Hypothalamus (tissue), 51 donors: ENCODE measurements at regions not wholly inside any gene's neighbourhood (a gene's known extent, or its start where the extent isn't known, plus 50 kb on each side); places are given as distances from the start of the nearest gene placed in this dataset.

ENCODE experiments used
- DNase-seq, 51 donors: peaks; one replicate each; lab custom pipeline; 2025; lab: John Stamatoyannopoulos, UW

DNA sequence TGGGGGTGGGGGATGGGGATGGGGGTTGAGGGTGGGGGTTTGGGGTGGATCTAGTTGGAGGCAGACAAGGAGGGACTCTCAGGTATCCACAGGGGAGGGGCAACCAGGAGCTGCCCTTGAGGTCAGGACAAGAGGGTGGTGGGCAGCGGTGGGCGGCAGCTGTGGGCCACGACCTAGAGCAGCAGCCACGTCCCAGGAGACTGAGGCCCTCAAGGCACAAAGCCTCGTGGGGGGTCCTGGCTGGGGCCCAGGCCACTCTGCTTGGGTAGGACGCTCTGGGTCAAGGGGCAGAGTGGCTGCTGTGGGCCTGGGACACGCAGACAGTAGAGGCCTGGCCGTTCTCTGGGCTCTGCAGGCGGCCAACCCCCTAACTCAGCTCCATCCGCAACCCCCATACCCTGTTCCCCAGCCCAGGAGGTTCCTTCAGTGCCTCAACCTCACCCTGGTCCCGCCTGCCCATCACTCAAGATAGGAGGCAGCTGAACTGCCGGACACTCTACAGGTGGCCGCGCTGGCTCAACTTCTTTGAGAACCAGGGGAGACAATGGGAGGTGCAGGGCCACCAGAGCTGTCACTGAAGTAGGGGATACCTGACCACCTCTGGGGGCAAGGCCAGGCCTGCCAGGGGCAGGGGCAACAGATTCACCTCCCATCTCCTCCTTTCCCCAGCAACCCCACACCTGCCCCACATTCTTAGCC is 75.6 kb downstream of the ENGASE start:
- DNase-seq, result no peak

DNA sequence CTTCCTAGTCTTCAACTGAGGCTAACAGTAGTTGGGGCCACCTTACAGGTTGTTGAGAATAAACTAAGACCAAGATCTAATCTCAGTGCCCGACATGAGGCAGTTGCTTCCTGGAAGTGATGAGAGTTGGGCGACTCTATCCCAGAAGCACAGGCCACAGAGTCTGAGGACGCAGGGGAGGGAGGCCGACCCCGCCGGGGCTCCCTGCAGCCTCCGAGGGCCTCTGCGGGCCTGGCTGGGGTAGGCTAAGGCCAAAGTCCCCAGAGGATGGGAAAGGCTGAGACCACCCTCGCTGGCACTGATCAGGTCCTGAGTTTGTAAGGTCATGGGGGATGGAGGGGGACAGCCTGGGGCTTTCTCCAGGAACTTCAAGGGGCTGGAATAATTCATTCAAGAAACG is 74.0 kb downstream of the ENGASE start:
- DNase-seq, result no peak

DNA sequence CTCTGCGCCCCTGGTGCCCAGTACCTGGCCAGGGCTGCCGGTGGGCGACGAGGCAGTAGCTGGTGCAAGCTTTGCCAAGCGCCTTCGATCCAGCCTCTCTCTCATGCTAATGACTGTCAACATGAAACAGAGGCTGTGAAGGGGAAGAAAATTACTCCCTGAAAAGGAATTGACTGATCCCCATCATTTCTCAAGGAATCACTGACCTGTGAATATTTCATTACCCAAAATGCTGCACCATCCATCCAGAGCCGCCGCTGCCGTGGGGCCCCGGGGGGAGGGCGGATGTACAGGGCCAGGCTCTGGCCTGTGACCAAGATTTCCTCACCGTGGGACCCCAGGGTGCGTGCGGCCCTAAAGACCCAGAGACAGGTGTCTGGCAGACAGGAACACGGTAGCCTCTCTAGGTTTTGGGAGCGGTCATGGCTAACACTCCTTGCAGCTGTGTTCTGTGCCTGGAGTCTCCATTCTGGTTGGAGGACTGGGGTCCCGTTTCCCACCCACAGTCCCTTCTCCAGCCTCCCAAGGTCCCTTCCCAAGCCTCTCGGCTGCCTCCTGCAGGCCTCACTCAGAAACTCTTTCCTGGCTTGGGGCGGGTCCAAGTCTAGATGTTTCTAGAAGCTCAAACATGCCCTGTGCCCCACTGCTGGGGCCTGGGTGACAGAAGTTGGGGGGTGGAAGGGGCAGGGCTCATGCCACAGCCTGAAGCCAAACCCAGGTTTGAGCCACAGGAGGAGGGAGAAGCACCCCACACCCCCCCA is 73.3 kb downstream of the ENGASE start:
- DNase-seq, result no peak

DNA sequence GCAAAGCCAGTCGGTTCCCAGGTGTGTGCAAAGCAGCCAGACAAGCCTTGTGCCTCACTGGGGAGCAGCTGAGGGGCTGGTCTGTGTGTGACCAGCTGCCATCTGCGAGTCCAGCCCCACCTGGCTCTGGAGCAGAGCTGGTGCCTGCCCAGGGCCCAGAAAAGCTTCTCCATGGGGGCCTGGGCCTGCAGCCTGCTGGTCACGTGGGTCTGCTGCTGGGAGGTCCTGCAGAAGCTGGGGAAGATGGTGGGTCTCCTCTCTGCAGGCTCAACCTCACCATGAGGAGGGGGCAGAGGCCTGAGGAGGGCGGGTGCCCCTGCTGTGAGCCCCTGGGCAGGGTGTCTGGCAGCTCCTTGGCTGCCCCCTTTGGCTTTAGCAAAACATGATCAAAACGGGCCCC is 71.9 kb downstream of the ENGASE start:
- no peak for DNase-seq

DNA sequence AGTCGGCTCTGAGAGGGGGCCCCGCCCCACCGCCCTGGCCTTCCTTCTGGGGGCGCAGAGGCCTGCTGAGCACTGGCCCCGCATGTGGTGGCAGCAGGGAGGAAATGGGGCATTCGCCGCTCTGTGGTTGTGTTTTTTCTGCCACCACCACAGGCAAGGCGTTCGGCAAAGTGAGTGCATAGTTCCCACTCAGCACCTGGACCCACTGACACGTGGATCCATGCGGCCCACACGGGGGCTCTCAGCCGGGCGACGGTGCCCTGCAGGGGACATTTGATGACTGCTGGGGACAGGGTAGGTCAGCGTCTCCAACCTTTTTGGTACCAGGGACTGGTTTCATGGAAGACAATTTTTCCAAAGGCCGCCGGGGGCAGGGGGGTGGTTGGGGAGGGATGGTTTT is 70.9 kb downstream of the ENGASE start:
- DNase-seq, result no peak

DNA sequence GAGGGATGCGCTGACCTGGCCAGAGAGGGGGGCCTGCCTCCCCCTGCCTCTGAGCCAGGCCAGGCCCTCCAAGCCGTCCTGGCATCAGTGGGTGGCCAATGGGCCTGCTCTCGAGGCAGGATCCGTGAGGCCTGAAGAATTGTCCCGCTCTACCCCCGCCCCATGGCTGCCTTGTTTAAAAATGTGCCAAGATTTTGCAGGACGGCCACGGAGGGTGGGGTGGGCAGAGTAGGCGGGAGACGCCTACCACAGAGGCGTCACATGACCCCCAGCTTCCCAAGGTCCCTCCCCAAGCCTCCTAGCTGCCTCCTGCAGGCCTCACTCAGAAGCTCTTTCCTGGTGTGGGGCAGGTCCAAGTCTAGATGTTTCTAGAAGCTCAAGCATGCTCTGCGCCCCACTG is 69.5 kb downstream of the ENGASE start:
- DNase-seq, result no peak

DNA sequence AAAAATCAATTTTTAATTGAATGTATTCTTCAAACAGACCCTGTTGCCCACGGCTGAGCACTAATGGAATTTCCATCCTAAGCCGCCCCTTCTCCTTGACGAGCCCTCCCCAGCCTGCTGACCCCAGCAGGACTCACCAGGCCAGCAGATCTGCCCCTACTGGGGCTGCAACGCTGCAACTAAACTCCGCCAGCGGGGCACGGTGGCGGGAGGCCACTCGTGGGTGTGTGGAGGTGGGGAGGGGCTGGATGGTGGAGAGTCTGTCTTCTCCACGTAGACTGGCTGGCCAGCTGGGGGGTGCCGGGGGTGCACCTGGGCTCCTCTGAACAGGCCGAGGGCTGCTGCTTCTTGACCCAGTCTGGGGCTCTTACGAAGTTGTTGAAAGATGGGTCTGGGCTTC is 67.8 kb downstream of the ENGASE start:
- DNase-seq, result no peak

DNA sequence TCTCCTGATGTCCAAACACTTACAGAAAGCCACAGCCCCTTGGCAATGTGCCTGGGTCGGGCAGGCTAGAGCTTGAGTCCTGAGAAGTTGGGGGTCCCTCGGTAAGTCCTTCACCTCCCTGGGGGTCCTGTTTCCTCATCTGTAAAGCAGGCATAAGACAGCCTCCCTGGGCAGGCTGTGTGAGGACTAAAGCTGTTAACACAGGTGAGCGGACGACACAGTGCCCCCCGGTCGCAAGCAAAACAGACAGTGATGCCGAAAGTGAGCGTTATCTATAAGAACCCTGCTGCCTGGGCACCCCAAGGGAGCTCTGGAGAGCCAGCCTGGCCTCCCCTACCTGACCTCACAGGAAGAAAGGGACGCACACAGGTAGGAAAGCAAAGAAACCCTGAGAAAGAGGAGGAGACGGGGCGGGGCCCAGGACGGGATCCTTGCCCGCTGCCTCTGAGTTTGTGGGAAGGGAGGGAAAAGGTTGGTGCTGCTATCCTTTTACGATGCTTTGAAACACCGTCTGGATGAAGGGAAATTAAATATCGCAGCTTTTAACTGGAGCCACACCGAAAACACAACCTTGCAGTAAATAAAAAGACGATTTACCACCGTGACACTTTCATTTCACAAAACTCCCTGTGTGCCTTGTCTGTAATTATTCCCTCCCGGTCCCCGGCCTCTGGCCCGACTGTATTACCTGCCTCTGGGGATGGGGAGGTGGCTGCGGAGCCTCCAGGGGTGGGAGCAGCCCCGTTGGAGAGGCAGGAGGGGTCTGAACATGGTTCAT is 67.1 kb downstream of the ENGASE start:
- no peak for DNase-seq

DNA sequence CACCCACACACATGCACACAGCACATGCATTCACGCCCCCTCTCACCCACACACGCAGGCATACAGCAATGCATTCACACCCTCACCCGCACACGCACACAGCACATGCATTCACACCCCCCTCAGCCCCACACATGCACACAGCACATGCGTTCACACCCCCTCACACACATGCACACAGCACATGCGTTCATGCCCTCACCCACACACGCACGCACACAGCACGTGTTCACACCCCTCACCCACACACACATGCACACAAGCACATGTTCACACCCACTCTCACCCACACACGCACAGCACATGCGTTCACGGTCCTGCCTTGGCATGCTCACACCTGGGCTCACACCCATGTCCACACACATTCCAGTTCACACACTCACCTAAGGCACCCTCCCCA is 64.2 kb downstream of the ENGASE start:
- no peak for DNase-seq

DNA sequence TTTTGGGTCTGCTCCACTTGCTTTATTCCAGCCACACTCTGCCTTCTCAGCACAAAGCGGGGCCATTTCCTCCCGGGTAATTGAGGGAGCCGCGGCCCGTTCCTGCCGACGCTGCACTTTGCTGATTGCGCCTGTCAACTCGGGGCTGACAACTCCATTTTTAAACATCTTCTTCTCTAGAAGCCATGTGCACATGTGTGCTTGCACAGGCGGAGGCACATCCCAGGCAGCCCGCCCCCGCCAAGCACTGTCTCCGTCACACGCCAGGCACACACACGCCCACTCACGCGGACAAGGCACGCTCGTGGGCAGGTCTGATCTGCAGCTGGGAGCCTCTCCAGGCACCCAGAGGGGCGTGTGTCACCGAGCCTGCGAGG is 63.2 kb downstream of the ENGASE start:
- peak in 6 of 51 donors; percentile 5 to 66 (median 24) for DNase-seq

DNA sequence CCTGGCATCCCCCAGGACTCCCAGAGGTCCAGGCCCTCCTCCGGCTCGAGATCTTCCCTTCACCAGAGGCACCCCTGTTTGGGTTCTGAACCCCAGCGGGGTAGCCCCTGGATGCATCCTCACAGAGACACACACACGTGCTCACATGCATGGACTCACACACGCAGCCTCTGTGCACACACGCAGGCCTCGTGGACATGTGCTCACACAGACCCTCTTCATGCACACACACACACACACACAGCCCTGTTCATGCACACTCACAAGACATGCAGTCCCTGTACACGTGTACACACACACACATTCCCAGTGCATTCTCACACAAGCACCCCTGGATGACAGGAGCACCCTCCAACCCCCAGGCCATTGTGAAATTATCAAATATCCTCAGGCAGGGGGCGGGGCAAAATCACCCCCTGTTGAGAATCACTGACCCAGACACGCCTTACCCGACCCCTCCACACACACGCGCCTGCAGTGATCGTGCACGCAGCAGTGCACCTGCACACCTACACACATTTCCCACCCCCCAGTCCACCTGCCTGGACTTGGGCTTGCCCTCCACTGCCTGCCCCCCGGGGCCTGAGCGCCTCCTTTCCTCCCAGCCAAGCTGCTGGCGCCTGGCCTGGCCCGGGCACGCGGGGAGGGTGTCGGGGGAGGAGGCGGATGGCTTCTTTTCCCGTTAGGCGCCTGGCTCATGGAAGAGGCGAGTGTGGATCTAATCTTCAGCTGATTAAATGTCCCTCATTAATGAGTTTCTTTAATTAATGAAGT is 62.6 kb downstream of the ENGASE start:
- peak in 4 of 51 donors; percentile 5 to 27 (median 14) for DNase-seq

DNA sequence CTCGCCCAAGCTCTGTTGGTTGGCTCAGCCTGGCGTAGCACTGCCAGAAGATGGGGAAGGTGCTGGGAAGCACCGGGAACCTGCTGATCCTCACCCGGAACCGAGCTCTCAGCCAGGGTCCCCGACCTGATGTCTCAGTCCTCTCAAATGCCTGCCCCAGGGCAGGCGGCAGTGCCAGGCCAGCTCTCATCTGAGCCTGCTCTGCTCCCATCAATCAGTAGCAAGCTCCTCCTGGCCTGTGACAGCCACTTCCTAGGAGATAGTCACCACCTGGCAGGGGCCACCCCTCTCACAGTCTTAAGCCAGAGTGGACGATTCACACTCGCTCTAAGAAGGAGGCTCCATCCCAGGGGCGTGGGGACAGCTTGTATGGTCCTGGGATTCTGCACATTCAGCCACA is 62.0 kb downstream of the ENGASE start:
- no peak for DNase-seq
